ENCODE measurements at regions not wholly inside any gene's neighbourhood (a gene's known extent, or its start where the extent isn't known, plus 50 kb on each side); places are given as distances from the start of the nearest gene placed in this dataset.

DNA sequence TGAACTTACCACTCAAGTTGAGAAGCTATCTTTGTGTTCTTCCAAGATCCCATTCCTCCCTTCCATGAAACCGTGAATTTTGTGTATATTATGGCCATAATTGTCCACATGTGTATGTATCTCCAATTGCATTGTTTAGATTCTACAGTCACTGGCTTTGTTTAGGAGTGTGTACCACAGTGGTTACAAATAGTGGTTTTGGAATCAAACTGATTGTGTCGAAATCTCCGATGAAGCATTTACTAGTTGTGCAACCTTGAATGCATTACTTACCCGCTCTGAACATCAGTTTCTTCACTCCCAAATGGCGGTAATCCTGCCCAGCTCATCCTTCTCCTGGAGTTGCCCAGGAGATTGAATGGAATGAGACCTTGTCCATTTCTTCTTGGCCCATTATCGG is 145.0 kb upstream of the ZNF32 start:
- TF ChIP-seq CTCF (IDR thresholded peaks at IDR 0.05; ENCODE audit: low read depth, low read length) (no peak), EZH2phosphoT487 (IDR thresholded peaks at IDR 0.05; ENCODE audit: low read depth) (no peak)
